H1 (cell line): ENCODE measurements at regions not wholly inside any gene's neighbourhood (a gene's known extent, or its start where the extent isn't known, plus 50 kb on each side); places are given as distances from the start of the nearest gene placed in this dataset.

Source experiments
- NRF1 ChIP-seq: IDR thresholded peaks from 2 replicates; pipeline ENCODE4 v1.6.1; 2011; ENCODE audit warnings: mild to moderate bottlenecking, low read depth, low read length, improper control_type of control experiment
- SP2 ChIP-seq: IDR thresholded peaks from 2 replicates; pipeline ENCODE4 v1.6.1; 2012; ENCODE audit warnings: mild to moderate bottlenecking, low read length, inconsistent platforms
- YY1 ChIP-seq: IDR thresholded peaks from 2 replicates; pipeline ENCODE4 v1.6.1; 2011; ENCODE audit warnings: low read depth, mild to moderate bottlenecking, low read length
- TF ChIP-seq, protein P1 (sequence below), 3 experiments: IDR thresholded peaks; 1 replicate in 2 of 3; 2 replicates in 1 of 3; pipeline versions ENCODE4 v1.5.1 to v1.6.1; 2011; ENCODE audit warnings: low read length in 3 of 3, mild to moderate bottlenecking in 3 of 3, inconsistent platforms in 2 of 3, low read depth in 1 of 3, moderate library complexity in 1 of 3; ENCODE audit not compliant: insufficient read depth in 1 of 3; ENCODE audit errors: control extremely low read depth in 1 of 3

GRCh38 chr12:75837700-75838099, 193.9 kb downstream of the PHLDA1 start:
- TF ChIP-seq, protein P1, sequence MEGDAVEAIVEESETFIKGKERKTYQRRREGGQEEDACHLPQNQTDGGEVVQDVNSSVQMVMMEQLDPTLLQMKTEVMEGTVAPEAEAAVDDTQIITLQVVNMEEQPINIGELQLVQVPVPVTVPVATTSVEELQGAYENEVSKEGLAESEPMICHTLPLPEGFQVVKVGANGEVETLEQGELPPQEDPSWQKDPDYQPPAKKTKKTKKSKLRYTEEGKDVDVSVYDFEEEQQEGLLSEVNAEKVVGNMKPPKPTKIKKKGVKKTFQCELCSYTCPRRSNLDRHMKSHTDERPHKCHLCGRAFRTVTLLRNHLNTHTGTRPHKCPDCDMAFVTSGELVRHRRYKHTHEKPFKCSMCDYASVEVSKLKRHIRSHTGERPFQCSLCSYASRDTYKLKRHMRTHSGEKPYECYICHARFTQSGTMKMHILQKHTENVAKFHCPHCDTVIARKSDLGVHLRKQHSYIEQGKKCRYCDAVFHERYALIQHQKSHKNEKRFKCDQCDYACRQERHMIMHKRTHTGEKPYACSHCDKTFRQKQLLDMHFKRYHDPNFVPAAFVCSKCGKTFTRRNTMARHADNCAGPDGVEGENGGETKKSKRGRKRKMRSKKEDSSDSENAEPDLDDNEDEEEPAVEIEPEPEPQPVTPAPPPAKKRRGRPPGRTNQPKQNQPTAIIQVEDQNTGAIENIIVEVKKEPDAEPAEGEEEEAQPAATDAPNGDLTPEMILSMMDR (IDR thresholded peaks at IDR 0.05; ENCODE audit: control extremely low read depth in 1 of 3, insufficient read depth in 1 of 3, low read depth in 1 of 3, low read length in 3 of 3): no peak
- no peak for TF ChIP-seq SP2
- TF ChIP-seq NRF1: no peak
- no peak for TF ChIP-seq YY1
